K562 (cell line): ENCODE measurements at regions not wholly inside any gene's neighbourhood (a gene's known extent, or its start where the extent isn't known, plus 50 kb on each side); places are given as distances from the start of the nearest gene placed in this dataset.

ENCODE experiments used
- ATAC-seq: fragments of 200-7000 bp; cut with Tn5 transposase; 3 replicates; pipeline ENCODE4 v1.9.1; 2020; ENCODE audit warnings: moderate library complexity
- BruUV-seq: library from RNA; stranded (reverse); fragments of 400-500 nt; replicated peaks from 2 replicates; lab custom pipeline; 2021; lab: Mats Ljungman, UMichigan
- CTCF ChIA-PET: fragments of 300-600 bp; formaldehyde crosslinking; extraction: SDS; loops from one replicate; lab custom pipeline; 2021; ENCODE audit warnings: low intra/inter-chr PET ratio; lab: Yijun Ruan, JAX
- POLR2A ChIA-PET: fragments of 300-600, 350-650 bp; sonication (Branson Sonifier 250); formaldehyde crosslinking; extraction: SDS; loops from one replicate; lab custom pipeline; 2021; ENCODE audit warnings: antibody characterized with exemption, inconsistent platforms; lab: Yijun Ruan, JAX
- DNase-seq, 4 experiments: peaks; one replicate each; pipeline versions ENCODE4 v3.0.0 to v3.0.0-alpha.2; 2011 to 2018; ENCODE audit warnings: low spot score in 3 of 4, mixed read lengths in 3 of 4; ENCODE audit errors: extremely low read depth in 1 of 4
- FAIRE-seq: peaks from 2 replicates; lab custom pipeline; 2011; peaks lifted over from hg19 to GRCh38; lab: Jason Lieb, UNC
- H2AFZ ChIP-seq: 2 replicates; pipeline ENCODE4 v1.6.0; 2011; ENCODE audit warnings: low read depth, low read length, control low read depth, inconsistent platforms
- H3K27ac ChIP-seq: fragments of 200-600 bp; 3 replicates; pipeline ENCODE4 v1.8.0; 2011; ENCODE audit warnings: low read depth, mild to moderate bottlenecking, control low read depth, inconsistent platforms, low read length, moderate library complexity, mixed read lengths; ENCODE audit errors: extremely low read depth
- H3K27me3 ChIP-seq, 2 experiments: fragments of 300-600 bp in 1 of 2; 2 replicates in 1 of 2; 3 replicates in 1 of 2; pipeline versions ENCODE4 v1.6.0 to v1.8.0; 2011; ENCODE audit warnings: inconsistent platforms in 2 of 2, low read length in 2 of 2, mild to moderate bottlenecking in 1 of 2, mixed read lengths in 1 of 2, moderate library complexity in 1 of 2; ENCODE audit not compliant: control insufficient read depth in 2 of 2, insufficient read depth in 2 of 2
- H3K36me3 ChIP-seq: fragments of 300-600 bp; 3 replicates; pipeline ENCODE4 v1.8.0; 2011; ENCODE audit warnings: mild to moderate bottlenecking, low read length, inconsistent platforms; ENCODE audit not compliant: control insufficient read depth, insufficient read depth
- H3K4me1 ChIP-seq, 2 experiments: fragments of 200-600 bp in 1 of 2; replicated peaks in 1 of 2; 2 replicates in 1 of 2; 3 replicates in 1 of 2; pipeline versions ENCODE4 v1.5.1 to v1.8.0; 2011; ENCODE audit warnings: inconsistent platforms in 2 of 2, low read length in 2 of 2, mild to moderate bottlenecking in 1 of 2, mixed read lengths in 1 of 2, moderate library complexity in 1 of 2; ENCODE audit not compliant: control insufficient read depth in 2 of 2, insufficient read depth in 2 of 2
- H3K4me2 ChIP-seq: 2 replicates; pipeline ENCODE4 v1.6.1; 2011; ENCODE audit warnings: low read length, control low read depth, inconsistent platforms, mixed read lengths; ENCODE audit not compliant: insufficient read depth
- H3K4me3 ChIP-seq: fragments of 200-600 bp; sonication (generic), shearing (Covaris generic); 2 replicates; pipeline ENCODE4 v1.5.1; 2016; ENCODE audit warnings: control low read depth, inconsistent platforms
- H3K79me2 ChIP-seq: fragments of 200-600 bp; 3 replicates; pipeline ENCODE4 v1.8.0; 2011; ENCODE audit warnings: low read length, inconsistent platforms; ENCODE audit not compliant: control insufficient read depth, insufficient read depth
- H3K9ac ChIP-seq, 2 experiments: 2 replicates each; pipeline versions ENCODE4 v1.6.0 to v1.6.1; 2011; ENCODE audit warnings: low read depth in 2 of 2, low read length in 2 of 2, control low read depth in 1 of 2, inconsistent platforms in 1 of 2, mild to moderate bottlenecking in 1 of 2, mixed read lengths in 1 of 2; ENCODE audit not compliant: insufficient read depth in 1 of 2
- H3K9me1 ChIP-seq: one replicate; pipeline ENCODE4 v1.6.0; 2011; ENCODE audit warnings: inconsistent platforms, mild to moderate bottlenecking, low read length, moderate library complexity; ENCODE audit not compliant: control insufficient read depth, insufficient read depth
- H3K9me3 ChIP-seq: replicated peaks from 2 replicates; pipeline ENCODE4 v1.5.1; 2011; ENCODE audit warnings: low read depth, low read length, inconsistent platforms; ENCODE audit not compliant: control insufficient read depth, insufficient read depth
- H4K20me1 ChIP-seq: replicated peaks from 2 replicates; pipeline ENCODE4 v1.6.1; 2011; ENCODE audit warnings: low read length, inconsistent platforms, mixed read lengths; ENCODE audit not compliant: control insufficient read depth, insufficient read depth
- CREB1 ChIP-seq, 2 experiments: sonication (generic) in 1 of 2; formaldehyde crosslinking in 1 of 2; IDR thresholded peaks; 2 replicates each; pipeline versions ENCODE4 v1.6.1 to v1.8.0; 2012 to 2022; ENCODE audit warnings: inconsistent platforms in 1 of 2, mild to moderate bottlenecking in 1 of 2, missing genetic modification reagents in 1 of 2, moderate library complexity in 1 of 2
- EGR1 ChIP-seq: fragments of 450-650 bp; conservative IDR thresholded peaks from 2 replicates; pipeline ENCODE4 v1.6.1; 2017; ENCODE audit warnings: mild to moderate bottlenecking
- HNRNPL ChIP-seq: fragments of 200-400 bp; formaldehyde crosslinking; IDR thresholded peaks from 2 replicates; pipeline ENCODE4 v1.6.1; 2017; ENCODE audit warnings: low read depth, mild to moderate bottlenecking, low read length
- MXI1 ChIP-seq: IDR thresholded peaks from 2 replicates; pipeline ENCODE4 v1.6.1; 2011; ENCODE audit warnings: low read depth, mild to moderate bottlenecking, improper control_type of control experiment, low read length
- NEUROD1 ChIP-seq: fragments of 150-350 bp; IDR thresholded peaks from 2 replicates; pipeline ENCODE4 v1.6.1; 2014; ENCODE audit warnings: borderline replicate concordance, low read length, low read depth; ENCODE audit not compliant: partially characterized antibody
- PURB ChIP-seq: sonication (generic); formaldehyde crosslinking; IDR thresholded peaks from 2 replicates; pipeline ENCODE4 v1.9.0; 2021; ENCODE audit warnings: low read depth, mild to moderate bottlenecking, missing genetic modification reagents
- SLC30A9 ChIP-seq: fragments of 250-450 bp; sonication (Bioruptor Pico); IDR thresholded peaks from 2 replicates; pipeline ENCODE4 v1.8.0; 2022; ENCODE audit warnings: mild to moderate bottlenecking, moderate library complexity
- ZNF311 ChIP-seq: fragments of 250-450 bp; sonication (Bioruptor Pico); IDR thresholded peaks from 2 replicates; pipeline ENCODE4 v1.4.0; 2020; ENCODE audit warnings: mild to moderate bottlenecking, moderate library complexity
- ZNF717 ChIP-seq: fragments of 250-450 bp; sonication (Bioruptor Pico); IDR thresholded peaks from 2 replicates; pipeline ENCODE4 v1.5.0; 2021
- WGBS: fragments of 100-300 bp; shearing (Covaris generic); methylation state at CpG from one replicate; pipeline ENCODE4 v1.1.6; 2016; ENCODE audit warnings: low coverage, mixed read lengths; ENCODE audit not compliant: insufficient coverage; ENCODE audit errors: missing lambda C conversion rate; 5-methylcytosine and 5-hydroxymethylcytosine counted together
- in situ Hi-C: fragments of 300-500 bp; cut with MboI; formaldehyde crosslinking; loops from 4 replicates; pipeline ENCODE4 v1.15.0; 2018; ENCODE audit warnings: inconsistent platforms, mixed read lengths
- intact Hi-C: fragments of 100-400 bp; cut with micrococcal nuclease; formaldehyde crosslinking; loops from 2 replicates; pipeline ENCODE4 v1.14.2; 2022
- TF ChIP-seq, protein P1 (sequence below): IDR thresholded peaks from 2 replicates; pipeline ENCODE4 v1.6.1; 2012; ENCODE audit warnings: low read depth, low read length, improper control_type of control experiment, borderline replicate concordance

GRCh38 chr14:28088125-28088524 is 678.5 kb upstream of the FOXG1 start:
- Histone ChIP-seq H3K9me3 (no peaks in the 10 kb centered on the region), H3K27me3 (no peaks in the 10 kb centered on the region), H3K79me2 (no peaks in the 10 kb centered on the region), H3K9me1 (no peaks in the 10 kb centered on the region), H3K4me3 (no peak overlapping the region), H3K9ac (no peak overlapping the region), H3K4me2 (no peak overlapping the region), H3K36me3 (no peaks in the 10 kb centered on the region), H3K27ac (no peak overlapping the region), H4K20me1 (no peaks in the 10 kb centered on the region), H2AFZ (no peak overlapping the region), H3K4me1 (no peaks in the 10 kb centered on the region)
- no peak for DNase-seq
- TF ChIP-seq CREB1 (IDR thresholded peaks at IDR 0.05) (no peak), CREB1 (CRISPR knock-in tag; IDR thresholded peaks at IDR 0.05) (no peak), HNRNPL (no peak), SLC30A9 (CRISPR knock-in tag) (no peak), NEUROD1 (no peak), PURB (CRISPR knock-in tag) (no peak), ZNF311 (CRISPR knock-in tag) (no peak), ZNF717 (CRISPR knock-in tag) (no peak), MXI1 (no peak)
- in situ Hi-C loops: no loop called here
- BruUV-seq: no TSS peak
- 0% methylated on average over 5 of the region's 5 CpGs for WGBS
- intact Hi-C loops: no loop called here
- CTCF ChIA-PET: no interaction called here
- no peak for FAIRE-seq
- no peak for ATAC-seq
- POLR2A ChIA-PET: no interaction called here

DNA sequence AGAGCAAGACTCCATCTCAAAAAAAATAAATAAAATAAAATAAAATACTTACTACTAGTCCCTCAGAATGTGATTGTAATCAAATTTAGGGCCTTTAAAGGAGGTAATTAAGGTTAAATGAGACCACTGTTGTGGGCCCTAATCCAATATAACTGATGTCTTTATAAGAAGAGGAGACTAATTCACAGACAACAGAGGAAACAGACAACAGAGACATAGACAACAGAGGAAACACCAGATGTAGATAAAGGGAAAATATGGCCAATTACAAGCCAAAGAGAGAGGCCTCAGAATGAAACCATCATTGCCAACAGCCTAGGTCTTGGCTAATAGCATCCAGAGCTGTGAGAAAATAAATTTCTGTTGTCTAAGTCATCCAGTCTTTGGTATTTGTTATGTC is 669.0 kb upstream of the FOXG1 start:
- no peaks in the 10 kb centered on the region for H3K9me3 ChIP-seq
- TF ChIP-seq EGR1: no peak
- TF ChIP-seq, protein P1, sequence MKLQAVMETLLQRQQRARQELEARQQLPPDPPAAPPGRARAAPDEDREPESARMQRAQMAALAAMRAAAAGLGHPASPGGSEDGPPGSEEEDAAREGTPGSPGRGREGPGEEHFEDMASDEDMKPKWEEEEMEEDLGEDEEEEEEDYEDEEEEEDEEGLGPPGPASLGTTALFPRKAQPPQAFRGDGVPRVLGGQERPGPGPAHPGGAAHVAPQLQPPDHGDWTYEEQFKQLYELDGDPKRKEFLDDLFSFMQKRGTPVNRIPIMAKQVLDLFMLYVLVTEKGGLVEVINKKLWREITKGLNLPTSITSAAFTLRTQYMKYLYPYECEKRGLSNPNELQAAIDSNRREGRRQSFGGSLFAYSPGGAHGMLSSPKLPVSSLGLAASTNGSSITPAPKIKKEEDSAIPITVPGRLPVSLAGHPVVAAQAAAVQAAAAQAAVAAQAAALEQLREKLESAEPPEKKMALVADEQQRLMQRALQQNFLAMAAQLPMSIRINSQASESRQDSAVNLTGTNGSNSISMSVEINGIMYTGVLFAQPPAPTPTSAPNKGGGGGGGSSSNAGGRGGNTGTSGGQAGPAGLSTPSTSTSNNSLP: no peak
- H3K79me2 ChIP-seq: no peaks in the 10 kb centered on the region
- H4K20me1 ChIP-seq: no peaks in the 10 kb centered on the region
- DNase-seq: no peak
- no TSS peak for BruUV-seq
- no peak overlapping the region for H3K9ac ChIP-seq
- no peaks in the 10 kb centered on the region for H3K9me1 ChIP-seq
- no peaks in the 10 kb centered on the region for H3K27me3 ChIP-seq
- CTCF ChIA-PET: no interaction called here
- no peak for FAIRE-seq
- no peak overlapping the region for H3K4me2 ChIP-seq
- no peaks in the 10 kb centered on the region for H3K4me1 ChIP-seq
- intact Hi-C loops (no loop called here), in situ Hi-C loops (no loop called here)
- no peak overlapping the region for H2AFZ ChIP-seq
- H3K36me3 ChIP-seq: no peaks in the 10 kb centered on the region
- POLR2A ChIA-PET: no interaction called here
- H3K27ac ChIP-seq: no peak overlapping the region
- H3K4me3 ChIP-seq: no peak overlapping the region
- ATAC-seq: no peak
